ELF-1 (cell line): ENCODE measurements at regions not wholly inside any gene's neighbourhood (a gene's known extent, or its start where the extent isn't known, plus 50 kb on each side); places are given as distances from the start of the nearest gene placed in this dataset.

ENCODE experiments used
- DNase-seq: peaks from one replicate; pipeline ENCODE4 v3.0.0-alpha.2; 2016; ENCODE audit warnings: low read depth, low spot score

DNA sequence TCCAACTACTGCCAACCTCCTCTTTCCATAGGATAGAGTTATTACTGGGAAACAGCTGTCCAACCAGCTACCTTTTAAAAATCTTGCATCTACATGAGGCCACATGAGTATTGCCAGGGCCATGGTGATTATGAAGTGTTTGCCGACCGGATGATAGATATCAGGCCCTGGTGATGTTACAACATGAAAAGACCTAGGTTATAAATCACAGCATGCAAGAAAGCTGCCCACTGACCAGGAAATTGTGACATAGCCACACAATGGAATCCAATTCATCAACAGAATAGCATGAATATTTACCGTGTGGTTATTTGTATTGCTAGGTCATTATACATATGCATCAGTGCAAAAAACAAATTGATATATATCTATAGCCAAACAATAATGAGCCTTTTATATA is 517.0 kb downstream of the INHBA start:
- DNase-seq = no peak

DNA sequence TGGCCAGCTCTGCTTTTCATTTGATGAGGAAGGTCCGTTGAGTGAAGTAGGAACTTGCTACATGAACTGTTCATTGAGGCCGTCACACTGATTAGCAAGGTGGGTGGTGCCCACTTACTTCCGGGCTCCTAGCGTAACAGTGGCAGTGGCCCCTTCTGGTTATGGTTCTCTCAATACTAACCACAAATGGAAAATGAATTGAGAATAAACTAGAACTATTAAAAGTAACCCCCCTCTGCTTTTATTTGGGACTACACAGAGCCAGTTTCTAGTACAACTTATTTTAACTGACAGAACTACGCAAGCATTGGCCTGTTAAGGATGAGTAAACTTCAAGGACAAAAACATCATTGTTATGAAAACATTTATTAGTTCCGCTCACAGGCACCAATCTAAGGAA is 519.1 kb downstream of the INHBA start:
- DNase-seq = no peak

DNA sequence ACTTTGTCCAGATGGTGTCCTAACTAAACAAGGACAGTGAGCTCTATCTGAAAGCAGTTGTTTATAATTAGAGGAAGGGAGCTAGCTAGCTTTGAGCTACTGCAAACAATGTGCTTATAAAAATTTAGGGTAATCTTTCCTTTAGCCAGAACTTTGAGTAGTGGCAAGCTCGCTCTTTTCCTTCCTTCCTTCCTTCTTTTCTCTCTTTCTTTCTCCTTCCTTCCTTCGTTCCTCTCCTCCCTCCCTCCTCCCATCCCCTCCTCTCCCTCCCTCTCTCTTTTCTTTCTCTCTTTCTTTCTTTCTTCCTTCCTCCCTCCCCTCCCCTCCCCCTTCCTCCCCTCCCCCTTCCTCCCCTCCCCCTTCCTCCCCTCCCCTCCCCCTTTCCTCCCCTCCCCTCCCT is 520.1 kb downstream of the INHBA start:
- no peak for DNase-seq

DNA sequence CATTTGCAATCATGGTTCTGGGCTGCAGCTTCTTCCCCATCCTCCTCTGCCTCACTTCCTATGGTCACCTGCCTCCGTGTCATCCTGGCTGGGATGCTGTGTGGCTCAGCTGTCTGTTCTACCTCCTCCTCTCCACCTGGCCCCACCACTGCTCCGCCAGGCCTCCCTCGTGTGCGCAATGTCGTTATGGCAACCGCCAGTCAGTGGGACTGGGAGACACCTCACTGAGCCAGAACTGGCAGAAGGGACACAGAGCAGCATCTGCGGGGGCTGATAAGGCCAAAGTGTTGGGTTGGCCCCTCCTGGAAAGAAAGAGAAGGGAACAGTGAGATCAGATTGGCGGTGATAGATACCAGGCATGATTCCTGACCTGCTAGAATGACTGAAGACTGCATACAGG is 527.5 kb downstream of the INHBA start:
- no peak for DNase-seq

DNA sequence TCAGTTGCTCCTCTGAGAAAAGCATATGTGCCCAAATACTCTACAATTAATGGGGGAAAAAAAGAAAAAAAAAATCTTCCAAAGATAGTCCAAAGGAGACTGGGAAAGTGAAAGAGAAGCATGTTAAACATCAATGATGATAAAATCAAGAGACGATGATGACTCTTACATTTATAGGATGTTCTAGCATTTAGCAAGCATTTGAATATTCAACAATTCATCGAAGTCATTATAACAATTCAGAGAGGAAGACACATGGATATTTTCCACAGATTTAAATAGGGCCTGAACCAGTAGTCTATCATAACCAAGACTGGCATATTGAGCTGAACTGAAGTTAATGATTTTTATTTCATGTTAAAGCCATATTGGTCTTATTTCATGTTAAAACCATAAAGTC is 528.4 kb downstream of the INHBA start:
- DNase-seq = no peak

DNA sequence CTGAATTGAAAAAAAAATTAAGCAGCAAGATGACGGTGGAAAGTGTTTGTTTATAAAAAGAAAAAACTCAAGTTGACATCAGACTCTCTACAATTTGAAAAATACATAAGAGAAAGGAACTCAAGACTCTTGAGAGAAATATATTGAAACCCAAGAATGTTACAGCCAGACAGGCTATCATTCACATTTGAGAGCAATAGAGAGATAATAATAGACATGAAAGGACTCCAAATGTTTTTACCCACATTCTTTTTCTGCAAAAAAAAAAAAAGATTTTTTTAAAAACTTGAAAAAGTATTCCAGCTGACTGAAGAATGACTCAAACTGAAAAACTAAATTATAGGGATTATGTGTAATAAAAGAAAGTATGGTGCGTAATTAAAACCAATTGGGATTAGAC is 532.4 kb downstream of the INHBA start:
- DNase-seq = no peak

DNA sequence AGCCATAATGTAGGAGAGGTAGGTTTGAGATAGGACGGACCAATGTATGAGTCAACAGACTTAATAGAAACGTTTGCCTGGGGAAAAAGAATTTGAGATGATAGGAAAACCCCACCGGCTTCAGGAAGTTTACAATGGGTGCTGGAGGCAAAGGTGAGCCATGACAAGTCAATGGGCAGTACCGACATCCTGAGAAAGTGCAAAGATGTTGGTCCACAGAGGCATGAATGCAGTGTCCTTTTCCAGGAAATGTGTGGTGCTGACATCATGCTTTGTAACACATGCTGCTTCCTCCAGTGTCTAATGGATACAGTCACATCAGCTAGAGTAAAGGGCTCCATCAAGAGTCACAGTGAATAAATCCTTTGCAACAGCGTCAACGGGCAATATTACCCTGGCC is 533.6 kb downstream of the INHBA start:
- DNase-seq = no peak

DNA sequence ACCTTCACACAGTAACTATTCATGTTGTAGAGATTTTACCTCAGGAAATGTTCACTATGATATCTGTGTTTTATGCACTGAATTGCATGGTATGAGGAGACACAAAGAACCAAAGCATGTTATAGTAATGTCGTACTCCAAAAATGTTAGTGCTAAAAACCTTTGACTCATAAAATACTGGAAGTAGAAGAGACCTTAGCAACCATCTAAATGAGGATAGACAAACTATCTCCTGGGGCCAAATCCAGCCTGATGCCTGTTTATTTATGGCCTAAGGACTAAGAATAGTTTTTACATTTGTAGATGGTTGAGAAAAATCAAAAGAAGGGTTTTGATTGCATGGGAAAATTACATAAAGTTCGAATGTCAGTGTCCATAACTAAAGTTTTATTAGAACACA is 535.1 kb downstream of the INHBA start:
- DNase-seq = no peak

DNA sequence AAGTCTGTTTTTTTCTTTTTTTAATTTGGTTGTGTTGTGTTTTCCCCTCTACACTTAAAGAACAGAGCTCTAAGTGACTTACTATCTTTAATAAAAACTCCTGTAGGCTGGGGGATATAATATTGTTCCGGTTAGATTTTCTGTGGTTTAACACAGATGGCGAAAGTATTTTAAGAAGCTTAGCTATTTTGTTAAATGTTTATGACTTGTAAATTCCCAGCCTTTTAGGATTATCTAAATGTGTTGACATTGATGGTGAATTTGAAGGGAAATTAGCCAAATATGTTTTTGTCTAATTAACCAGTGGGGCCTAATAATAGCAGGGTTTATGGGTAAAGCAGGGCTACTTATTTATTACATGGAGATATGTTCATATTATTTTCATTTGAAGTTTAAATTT is 538.5 kb downstream of the INHBA start:
- no peak for DNase-seq

DNA sequence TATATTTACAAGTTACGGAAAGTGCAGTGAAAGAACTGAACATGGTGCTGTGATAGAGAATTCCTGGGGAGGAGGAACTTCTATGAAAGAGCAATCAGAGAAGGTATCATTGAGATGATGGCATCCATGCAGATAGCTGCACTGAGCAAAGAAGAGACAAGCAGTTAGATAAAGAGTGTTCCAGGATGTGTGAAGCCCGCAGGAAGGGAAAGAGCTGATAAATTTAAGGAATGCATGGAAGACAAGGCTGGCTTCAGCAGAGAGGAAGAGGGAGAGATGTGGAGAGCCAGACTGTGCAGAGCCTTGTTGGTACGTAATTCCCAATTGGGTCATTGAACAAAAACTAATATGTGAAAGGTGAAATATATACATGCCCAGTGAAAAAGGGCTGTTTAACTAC is 538.9 kb downstream of the INHBA start:
- no peak for DNase-seq

DNA sequence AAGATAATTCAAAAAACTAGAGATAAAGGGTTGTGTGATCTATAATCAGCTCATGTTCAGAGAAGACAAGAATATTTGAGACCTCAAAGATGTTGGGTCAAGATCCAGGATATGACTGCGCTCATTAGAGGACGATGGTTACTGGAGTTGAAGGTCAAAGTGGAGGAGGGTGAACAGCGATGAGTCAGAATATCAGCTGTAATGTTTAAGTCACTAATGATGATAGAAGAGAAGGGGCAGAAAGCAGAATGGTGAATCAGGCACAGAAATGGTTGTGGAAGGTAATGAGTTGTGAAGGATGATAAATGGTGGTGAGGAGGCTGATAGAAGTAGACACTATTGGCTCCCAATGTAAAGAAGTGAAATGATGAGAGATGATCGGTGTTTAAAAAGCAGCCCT is 540.3 kb downstream of the INHBA start:
- no peak for DNase-seq

DNA sequence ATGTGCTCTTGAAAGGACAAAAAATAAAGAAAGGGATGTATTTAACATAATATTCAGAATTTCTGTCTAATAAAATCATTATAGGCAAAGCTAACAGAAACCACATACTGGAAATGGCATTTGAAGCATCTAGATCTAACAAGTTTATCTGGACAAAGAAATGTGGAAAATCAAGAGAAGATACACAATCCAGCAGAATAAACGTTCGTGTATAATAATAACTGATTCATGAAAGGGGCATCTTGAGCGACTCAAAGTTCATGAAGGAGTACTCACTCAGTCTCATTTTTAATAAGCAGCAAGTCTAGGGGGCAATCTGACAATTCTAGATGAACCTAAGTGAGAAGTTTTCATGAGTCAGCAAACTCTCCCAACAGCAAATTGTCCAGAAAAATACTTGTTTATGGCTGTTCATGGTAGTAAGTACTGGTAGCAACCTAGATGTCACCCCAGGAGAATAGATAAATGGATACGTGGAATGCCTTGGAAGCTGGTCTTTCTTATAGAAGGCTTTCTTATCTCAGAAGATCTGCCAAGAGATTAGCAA is 541.8 kb downstream of the INHBA start:
- no peak for DNase-seq

DNA sequence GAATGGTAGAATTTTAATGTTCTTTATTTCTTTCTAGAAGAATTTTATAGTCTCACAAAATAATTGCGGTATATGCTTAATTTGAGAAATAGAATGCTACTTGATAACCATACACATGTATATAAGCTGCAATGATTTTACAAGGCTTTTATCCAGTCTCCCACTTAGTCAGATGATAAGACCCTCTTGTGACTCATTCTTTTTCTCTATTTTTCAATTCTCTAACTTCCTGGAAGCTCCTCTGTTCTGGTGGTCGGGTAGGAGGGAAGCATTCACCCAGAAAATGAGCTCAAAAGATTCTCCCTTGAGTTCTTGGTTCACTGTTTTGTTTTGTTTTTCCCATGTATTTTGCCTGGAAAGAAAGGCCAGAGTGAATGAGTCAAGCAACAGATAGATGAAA is 546.6 kb downstream of the INHBA start:
- no peak for DNase-seq

DNA sequence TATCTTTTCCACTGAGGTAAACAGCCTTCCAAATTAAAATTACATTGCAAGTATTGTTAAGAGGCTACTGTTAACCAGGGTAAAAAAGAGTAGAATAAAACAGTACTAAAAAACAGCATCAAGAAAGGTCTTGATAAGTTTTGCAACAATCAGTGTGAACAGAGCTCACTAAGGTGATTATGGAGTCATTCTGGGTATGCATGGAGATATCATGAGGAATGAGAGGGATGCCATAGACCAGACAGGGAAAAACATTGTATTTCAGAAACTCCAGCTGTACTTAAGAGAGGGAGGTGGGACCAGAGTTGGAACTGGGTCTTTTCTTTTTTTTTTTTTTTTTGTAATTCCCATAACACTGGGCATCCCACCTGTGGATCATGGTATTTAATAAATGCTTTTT is 549.6 kb downstream of the INHBA start:
- no peak for DNase-seq

DNA sequence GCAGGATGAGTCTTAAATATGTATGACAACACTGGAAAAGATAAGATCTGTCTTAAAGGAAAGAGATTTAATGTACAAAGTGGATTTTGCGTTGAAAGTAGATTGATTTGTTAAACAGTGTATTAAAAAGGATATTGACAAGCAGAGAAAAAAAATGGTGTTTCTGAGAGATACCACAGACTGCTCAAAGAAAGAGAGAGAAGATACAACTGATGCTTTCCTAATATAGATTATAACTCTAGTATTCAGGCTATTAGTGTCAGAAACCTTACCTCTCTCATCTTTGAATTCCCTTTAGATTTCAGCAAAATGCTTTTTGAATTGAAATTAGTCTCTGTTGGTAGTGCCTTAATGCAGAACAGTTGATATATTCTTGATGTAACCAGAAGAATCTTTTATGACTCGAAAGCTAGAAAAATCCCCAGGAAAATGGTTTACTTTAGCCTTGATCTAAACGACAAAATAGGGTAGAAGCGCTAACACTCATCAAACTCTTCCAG is 550.7 kb downstream of the INHBA start:
- no peak for DNase-seq

DNA sequence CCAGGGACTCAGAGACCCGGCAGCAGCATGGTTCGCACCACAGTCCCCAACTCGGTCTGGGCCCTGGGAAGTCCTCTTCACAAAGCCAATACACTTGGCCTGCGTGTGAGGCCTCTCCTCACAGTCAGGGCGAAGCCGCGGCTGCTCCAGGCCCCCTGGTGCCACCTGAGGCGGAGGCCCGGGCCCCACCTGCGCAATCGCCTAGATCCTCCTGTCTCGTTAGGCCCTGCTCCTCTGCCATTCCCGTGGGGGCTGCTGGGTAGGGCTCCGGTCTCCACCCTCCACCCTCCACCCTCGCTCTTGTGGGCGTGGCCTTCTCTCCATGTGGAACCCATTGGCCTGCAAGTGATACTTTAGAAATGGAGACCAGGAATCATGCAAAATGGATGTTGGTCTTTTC is 553.3 kb downstream of the INHBA start:
- DNase-seq = no peak

DNA sequence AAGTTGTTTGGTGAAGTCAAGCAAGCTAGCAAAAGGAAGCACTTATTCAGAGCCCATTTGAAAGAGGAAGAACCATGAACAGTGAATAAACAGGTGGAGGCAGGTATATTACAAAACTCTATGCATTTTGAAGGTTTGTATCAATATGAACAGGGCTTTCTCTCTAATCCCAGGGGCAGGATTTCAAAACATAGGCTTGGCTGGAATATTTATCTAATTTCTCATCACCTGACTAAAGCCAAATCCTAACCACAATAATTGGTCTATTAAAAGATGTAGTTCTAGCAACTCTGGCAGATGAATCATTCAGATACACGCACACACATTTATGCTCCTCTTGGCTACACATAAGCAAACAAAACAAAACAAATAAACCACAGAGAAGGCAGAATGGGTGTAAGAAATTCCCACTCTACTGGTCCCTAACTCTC is 554.4 kb downstream of the INHBA start:
- DNase-seq = no peak

DNA sequence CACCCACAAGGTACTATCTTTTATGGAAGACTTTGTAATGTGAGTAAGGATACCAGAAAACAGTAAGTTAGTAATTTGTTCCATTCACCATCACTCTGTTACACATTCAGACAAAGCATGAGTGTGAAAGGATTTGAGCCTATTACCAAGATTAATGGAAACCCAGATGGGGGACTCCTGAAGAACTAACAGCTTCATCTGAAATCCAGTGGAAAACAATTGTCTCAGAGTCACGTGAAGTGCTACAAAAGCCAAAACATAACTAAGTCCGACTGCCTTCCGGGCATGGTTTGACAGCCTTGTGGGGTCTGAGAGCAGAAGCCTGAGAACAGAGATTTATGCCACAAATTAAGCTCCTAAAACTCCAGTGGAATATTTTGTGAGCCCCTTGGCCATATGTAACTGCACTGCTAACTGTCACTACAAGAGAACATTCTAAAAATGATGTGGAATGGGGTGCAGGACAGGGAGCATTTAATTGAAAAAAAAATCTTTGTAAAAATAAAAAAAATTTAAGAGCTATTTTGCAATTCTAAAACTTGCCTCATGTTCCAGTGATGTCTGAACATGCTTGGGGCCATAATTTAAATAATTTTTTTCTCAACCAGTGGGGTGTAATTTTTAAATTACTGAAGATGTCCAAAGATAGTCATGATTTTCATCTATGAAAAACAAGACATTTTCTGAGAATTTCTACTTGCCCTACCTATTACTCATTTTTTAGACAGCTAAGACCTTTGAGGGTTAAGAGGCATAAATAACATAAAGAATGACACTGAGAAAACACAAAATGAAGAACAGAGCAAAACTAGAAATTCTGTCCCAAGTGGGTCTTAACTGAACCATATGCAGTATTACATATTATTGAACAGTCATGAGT is 555.0 kb downstream of the INHBA start:
- no peak for DNase-seq

DNA sequence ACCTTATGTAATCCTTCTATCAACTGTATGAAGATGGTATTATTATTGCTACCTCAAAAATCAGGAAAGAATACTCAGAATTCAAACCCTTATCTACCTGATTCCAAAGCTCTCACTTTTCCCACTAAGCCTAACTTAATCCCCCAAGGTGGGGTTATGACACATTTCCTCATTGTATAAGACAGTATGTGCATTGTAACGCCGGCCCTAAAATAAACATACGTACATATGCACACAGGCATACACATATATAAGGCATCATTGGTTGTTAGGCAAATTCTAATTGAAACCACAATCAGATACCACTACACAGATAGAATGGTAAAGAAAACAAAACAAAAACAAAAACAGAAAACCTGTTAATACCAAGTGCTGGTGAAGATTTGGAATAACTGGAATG is 556.5 kb downstream of the INHBA start:
- no peak for DNase-seq

DNA sequence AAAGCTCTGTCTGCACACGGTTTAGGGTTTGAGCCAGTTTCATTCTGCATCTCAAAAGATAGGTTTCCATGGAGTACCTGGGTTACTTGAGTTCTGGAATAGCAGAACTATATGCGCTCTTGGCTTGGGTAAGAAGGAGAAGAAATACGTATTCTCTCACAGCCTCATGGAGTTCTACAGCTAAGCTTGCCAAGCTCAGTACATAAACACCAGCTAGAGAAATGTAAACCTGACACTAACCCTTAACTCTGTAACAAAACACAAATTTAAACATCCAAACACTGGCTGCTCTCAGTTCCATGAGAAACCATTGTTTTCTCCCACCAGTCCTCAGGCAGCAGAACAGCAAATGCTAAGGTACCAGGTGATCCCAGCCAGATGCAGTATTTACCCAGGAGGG is 557.2 kb downstream of the INHBA start:
- no peak for DNase-seq

DNA sequence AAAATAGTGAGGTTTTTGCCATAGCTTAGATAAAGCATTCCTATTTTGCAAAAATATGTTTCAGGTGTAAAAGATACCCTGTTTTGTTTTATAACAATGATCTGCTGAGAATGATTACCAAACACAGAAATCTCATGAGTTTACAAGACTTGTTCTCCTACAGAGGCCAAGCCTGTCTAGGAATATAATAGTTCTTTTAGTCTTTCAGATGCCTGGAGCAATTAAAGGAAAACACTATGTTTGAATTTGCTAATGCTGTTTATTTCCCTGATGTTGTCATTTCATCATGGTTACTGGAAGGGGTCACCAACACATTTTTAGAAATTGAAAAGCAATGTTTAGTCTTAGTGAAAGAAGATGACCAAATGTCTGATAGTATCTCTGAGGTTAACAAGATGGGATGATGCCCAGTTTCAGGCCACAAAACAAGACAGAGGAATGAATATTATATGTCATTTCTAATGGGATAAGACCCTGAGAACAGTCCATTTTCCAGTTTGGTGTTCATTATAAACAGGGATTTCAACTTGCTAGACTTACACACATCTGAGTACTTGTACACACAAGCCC is 559.9 kb downstream of the INHBA start:
- DNase-seq = no peak

DNA sequence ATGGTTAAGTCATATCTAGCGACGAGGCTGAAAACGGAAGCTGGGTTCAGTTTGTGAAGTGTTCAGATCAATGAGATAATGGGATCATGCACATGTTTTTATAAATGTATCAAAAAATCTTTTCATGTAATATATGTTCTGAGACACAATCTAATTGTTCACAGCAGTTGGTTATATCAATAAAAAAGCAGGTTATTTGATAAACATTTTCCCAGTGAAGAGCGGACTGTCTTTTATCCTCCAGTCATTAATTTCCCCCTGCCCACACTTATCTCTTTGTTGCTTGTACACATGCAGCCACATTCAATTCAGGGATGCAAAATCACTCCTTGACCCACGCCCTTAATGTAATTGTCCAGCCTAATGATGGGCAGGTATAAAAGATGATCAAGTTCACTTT is 563.1 kb downstream of the INHBA start:
- no peak for DNase-seq

DNA sequence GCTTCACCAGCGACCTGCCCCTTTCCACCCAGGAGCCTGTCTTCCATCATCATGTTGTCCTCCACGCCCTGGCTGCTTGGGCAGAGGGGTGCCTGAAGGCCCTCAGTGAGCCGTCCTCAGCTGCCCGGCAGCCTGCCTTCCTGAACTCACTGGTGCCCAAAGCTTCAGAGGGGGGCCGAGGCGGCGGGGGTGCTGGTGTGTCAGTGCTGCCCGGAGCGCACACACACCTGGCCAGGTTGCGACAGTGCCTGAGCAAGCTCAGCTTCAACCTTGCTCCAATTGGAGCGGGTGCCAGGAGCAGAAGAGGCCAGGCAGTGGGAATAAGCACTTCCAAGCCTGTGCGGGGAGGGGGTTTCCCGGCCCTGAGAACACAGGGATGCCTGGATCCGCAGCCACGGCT is 566.3 kb downstream of the INHBA start:
- DNase-seq = no peak
